Lower leg skin (tissue), 4 donors: ENCODE measurements at regions not wholly inside any gene's neighbourhood (a gene's known extent, or its start where the extent isn't known, plus 50 kb on each side); places are given as distances from the start of the nearest gene placed in this dataset.

Source experiments
- DNase-seq, 2 donors: peaks; one replicate each; pipeline ENCODE4 v3.0.0-alpha.2; 2019; ENCODE audit warnings: low spot score in 2 of 2
- H3K4me3 ChIP-seq: fragments of 200-600 bp; sonication (generic); 2 replicates; pipeline ENCODE4 v1.5.1; 2017; ENCODE audit warnings: mild to moderate bottlenecking, low read depth; ENCODE audit not compliant: poor library complexity, severe bottlenecking
- POLR2A ChIP-seq, 2 donors: fragments of 450-650 bp; IDR thresholded peaks; one replicate each; pipeline ENCODE4 v1.6.1; 2016 to 2017; ENCODE audit warnings: antibody characterized with exemption in 2 of 2, mild to moderate bottlenecking in 1 of 2, moderate library complexity in 1 of 2
- WGBS, 2 donors: methylation state at CpG; one replicate each; pipeline ENCODE4 v1.1.5; 2018; 5-methylcytosine and 5-hydroxymethylcytosine counted together
- intact Hi-C: fragments of 100-400 bp; cut with DNase I; formaldehyde crosslinking; loops from one replicate; pipeline ENCODE4 v1.15.0; 2023; ENCODE audit warnings: low total_unique reads
- TF ChIP-seq, protein P1 (sequence below), 3 donors: fragments of 450-650 bp; IDR thresholded peaks; one replicate each; pipeline ENCODE4 v1.5.1; 2016; ENCODE audit warnings: antibody characterized with exemption in 3 of 3, mild to moderate bottlenecking in 3 of 3, moderate library complexity in 2 of 3

DNA sequence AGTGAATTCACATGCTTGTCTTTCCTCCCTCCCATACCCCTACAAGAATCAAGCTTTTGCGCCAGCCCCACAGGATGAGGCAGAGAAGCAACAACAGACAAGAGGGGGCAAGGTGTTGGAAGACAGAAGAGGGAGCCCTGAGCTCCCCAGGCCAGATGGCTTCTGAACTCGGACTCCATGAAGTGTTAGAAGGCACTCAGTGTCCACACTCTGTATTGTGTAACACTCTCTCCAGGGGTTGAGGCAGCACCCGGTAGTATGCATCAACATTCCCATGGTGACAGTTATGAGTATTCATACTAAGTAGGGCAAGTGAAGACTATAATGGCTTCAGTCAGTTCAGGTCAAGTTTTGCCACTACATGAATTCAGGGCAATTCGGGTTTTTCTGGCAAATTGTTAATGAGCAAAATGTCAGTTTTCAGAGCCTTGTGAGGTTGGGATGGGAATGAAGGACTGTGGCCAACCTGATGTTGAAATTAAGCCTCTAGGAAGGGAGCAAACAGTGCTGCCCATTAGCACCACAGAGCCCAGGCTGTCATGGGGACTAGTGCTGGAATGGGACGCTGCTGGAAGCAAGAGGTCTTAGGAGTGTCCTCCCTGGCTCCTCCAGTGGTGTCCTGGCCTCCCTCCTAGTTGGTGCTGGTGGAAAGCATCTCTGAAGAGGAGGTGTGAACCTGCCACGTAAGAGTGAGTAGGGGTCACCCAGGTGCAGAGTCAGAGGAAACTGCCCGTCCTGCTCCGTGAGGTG lies 79.4 kb downstream of the KLF15 start:
- H3K4me3 ChIP-seq: no peak overlapping the region
- intact Hi-C loops: no loop called here
- TF ChIP-seq POLR2A (IDR thresholded peaks at IDR 0.05): no peak
- TF ChIP-seq, protein P1, sequence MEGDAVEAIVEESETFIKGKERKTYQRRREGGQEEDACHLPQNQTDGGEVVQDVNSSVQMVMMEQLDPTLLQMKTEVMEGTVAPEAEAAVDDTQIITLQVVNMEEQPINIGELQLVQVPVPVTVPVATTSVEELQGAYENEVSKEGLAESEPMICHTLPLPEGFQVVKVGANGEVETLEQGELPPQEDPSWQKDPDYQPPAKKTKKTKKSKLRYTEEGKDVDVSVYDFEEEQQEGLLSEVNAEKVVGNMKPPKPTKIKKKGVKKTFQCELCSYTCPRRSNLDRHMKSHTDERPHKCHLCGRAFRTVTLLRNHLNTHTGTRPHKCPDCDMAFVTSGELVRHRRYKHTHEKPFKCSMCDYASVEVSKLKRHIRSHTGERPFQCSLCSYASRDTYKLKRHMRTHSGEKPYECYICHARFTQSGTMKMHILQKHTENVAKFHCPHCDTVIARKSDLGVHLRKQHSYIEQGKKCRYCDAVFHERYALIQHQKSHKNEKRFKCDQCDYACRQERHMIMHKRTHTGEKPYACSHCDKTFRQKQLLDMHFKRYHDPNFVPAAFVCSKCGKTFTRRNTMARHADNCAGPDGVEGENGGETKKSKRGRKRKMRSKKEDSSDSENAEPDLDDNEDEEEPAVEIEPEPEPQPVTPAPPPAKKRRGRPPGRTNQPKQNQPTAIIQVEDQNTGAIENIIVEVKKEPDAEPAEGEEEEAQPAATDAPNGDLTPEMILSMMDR (IDR thresholded peaks at IDR 0.05): no peak
- 79% methylated on average over 8 of the region's 8 CpGs for whole genome bisulfite sequencing, 2 donors
- peak in 1 of 2 donors; percentile 72 for DNase-seq

DNA sequence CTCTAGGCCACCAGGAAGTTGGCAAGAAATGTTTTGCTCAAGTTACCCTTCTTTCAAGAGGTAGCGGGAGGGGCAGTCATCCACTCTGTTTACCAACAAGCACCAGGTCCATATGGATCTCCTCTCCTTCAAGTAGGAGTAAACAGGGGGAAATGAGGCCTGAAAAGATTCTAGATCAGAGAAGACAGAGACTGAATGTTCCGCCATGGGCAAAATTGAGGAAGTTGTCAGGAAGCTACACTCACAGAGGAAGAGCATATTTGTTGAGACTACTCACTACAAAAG lies 81.6 kb downstream of the KLF15 start:
- DNase-seq: no peak
- H3K4me3 ChIP-seq: no peak overlapping the region
- TF ChIP-seq, protein P1 (IDR thresholded peaks at IDR 0.05): no peak
- TF ChIP-seq POLR2A (IDR thresholded peaks at IDR 0.05): no peak
- 84 to 90% methylated on average over 2 of the region's 2 CpGs for WGBS, 2 donors
- intact Hi-C loops: no loop called here

DNA sequence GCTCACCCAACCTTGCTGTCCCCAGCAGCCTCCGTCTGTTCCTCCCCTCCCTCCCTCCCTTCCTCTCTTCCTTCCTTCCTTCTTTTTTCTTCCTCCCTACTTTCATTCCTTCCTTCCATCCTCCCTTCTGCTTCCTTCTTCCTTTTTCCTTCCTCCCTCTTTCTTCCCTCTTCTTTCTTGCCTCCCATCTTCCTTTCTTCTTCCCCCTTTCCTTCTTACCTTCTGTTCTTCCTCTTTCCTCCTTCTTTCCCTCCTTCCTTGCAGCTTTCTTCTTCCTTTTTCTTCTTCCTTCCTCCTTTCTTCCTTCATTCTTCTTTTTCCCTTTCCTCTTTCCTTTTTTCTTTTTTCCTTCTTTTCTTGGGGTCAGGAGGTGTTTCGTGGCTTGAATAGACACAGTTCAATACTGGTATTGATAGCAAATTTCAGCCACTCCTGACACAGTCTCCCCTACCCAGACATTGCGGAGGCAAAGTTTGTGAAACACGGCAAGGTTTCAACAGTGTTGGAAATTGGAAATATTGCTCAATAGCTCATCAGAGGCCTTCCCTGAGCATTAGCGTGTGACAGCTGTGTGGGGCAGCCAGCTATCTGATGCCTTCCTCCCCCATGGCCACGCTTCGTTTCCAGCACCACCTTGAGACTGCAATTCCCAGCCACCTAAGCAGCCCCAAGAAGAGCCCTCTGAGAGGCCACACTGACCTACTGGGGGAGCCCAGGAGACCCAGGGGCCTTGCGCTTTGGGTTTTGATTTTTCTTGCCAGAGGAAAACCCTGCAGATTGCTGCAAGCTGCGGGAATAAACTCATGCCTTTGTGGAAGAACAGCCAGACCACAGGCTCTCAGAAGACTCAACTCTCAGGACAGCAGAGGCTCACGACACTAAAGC lies 82.2 kb downstream of the KLF15 start:
- TF ChIP-seq, protein P1 (IDR thresholded peaks at IDR 0.05): no peak
- no peak for TF ChIP-seq POLR2A (IDR thresholded peaks at IDR 0.05)
- DNase-seq: no peak
- 82 to 93% methylated on average over 10 of the region's 10 CpGs for WGBS, 2 donors
- intact Hi-C loops: no loop called here
- H3K4me3 ChIP-seq: no peak overlapping the region

DNA sequence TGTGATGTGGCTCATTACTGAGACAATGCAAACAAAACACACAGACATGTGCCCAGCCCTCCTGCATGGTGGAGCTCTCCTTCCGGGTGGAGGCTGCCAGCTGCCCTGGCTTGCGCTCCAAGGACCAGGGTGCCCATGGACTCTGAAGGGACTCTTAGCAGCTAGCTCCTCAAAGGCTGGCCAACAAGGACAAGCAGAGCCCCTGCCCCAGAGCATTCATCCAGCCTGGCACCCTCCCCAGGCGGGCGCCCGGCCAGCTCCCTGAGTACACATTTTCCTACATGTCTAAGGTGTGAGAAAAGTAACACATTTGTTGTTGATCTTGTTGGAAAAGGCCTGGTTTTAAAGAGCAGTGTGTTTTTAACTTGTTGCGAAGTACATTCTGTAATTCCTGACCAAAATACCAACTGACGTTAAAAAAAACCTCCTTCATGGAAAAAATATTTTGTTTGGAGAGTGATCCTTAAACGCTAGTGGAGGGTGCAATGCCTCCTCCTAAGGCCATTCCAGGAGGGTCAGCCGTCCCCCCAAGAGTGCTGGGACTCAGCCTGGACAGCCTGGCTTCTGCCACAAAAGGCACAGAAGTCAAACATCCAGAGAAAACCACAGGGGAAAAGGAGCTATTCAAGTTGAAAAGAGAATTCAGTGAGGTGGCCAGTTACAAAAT lies 86.9 kb downstream of the KLF15 start:
- no peak overlapping the region for H3K4me3 ChIP-seq
- intact Hi-C loops: no loop called here
- peak in 1 of 2 donors; percentile 86 for DNase-seq
- 37 to 40% methylated on average over 9 of the region's 9 CpGs for WGBS, 2 donors
- no peak for TF ChIP-seq POLR2A (IDR thresholded peaks at IDR 0.05)
- TF ChIP-seq, protein P1 (IDR thresholded peaks at IDR 0.05): no peak

DNA sequence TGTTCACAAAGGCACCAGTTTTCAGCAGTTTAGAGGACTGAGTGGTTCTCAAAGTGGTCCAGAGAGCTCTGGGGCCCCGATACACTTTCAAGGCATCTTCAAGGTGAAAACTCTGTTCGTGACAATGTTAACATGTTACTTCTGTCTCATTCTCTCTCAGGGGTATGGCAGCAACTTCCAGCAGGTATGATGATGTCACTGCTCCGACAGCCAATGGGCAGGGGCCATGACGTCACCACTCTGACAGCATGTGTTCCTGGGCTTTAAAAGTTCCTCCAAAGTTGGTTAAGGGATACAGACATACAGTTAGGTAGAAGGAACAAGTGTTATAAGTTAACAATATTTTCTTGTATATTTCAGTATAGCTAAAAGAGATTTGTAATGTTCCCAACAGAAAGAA lies 87.9 kb downstream of the KLF15 start:
- intact Hi-C loops: no loop called here

More for the DNA sequence above, 87.9 kb downstream of the KLF15 start:
- peak in 1 of 2 donors; percentile 66 for DNase-seq
- no peak overlapping the region for H3K4me3 ChIP-seq
- TF ChIP-seq, protein P1 (IDR thresholded peaks at IDR 0.05): no peak
- TF ChIP-seq POLR2A (IDR thresholded peaks at IDR 0.05): no peak
- 71 to 78% methylated on average over 4 of the region's 4 CpGs for WGBS, 2 donors
